WTC11 (cell line): ENCODE measurements at regions not wholly inside any gene's neighbourhood (a gene's known extent, or its start where the extent isn't known, plus 50 kb on each side); places are given as distances from the start of the nearest gene placed in this dataset.

ENCODE experiments used
- ATAC-seq: fragments of 200-7000 bp; cut with Tn5 transposase; 2 replicates; pipeline ENCODE4 v1.10.0; 2021; ENCODE audit warnings: mild to moderate bottlenecking, moderate library complexity
- CTCF ChIA-PET: fragments of 300-600 bp; sonication (Branson Sonifier 250); formaldehyde crosslinking; loops from one replicate; lab custom pipeline; 2021; ENCODE audit warnings: antibody characterized with exemption; lab: Charles Lee
- POLR2A ChIA-PET: fragments of 350-600 bp; sonication (Branson Sonifier 250); formaldehyde crosslinking; loops from one replicate; lab custom pipeline; 2021; ENCODE audit warnings: antibody characterized with exemption; lab: Charles Lee
- DNase-seq: peaks from one replicate; pipeline ENCODE4 v3.0.0; 2021; ENCODE audit warnings: low spot score
- H3K27ac Mint-ChIP-seq: 2 replicates; pipeline ENCODE4 v1.8.0; 2021; ENCODE audit warnings: mixed read lengths
- H3K27me3 Mint-ChIP-seq: 2 replicates; pipeline ENCODE4 v1.8.0; 2021; ENCODE audit warnings: low read depth, mild to moderate bottlenecking, moderate library complexity, mixed read lengths
- H3K36me3 Mint-ChIP-seq: 2 replicates; pipeline ENCODE4 v1.8.0; 2021; ENCODE audit warnings: mixed read lengths
- H3K4me1 Mint-ChIP-seq: 2 replicates; pipeline ENCODE4 v1.8.0; 2022; ENCODE audit warnings: mixed read lengths
- H3K4me3 Mint-ChIP-seq: 2 replicates; pipeline ENCODE4 v1.8.0; 2021; ENCODE audit warnings: mild to moderate bottlenecking, moderate library complexity, mixed read lengths
- H3K9me3 Mint-ChIP-seq: 2 replicates; pipeline ENCODE4 v1.8.0; 2021; ENCODE audit warnings: mixed read lengths
- ETV6 ChIP-seq: sonication (generic); formaldehyde crosslinking; IDR thresholded peaks from 2 replicates; pipeline ENCODE4 v1.8.1; 2022; ENCODE audit warnings: mild to moderate bottlenecking, missing genetic modification reagents
- FOXJ3 ChIP-seq: sonication (generic); formaldehyde crosslinking; IDR thresholded peaks from 2 replicates; pipeline ENCODE4 v1.9.0; 2021; ENCODE audit warnings: missing genetic modification reagents, mild to moderate bottlenecking, borderline replicate concordance
- IRF2 ChIP-seq: sonication (generic); formaldehyde crosslinking; IDR thresholded peaks from 2 replicates; pipeline ENCODE4 v1.8.0; 2022; ENCODE audit warnings: low read depth, missing genetic modification reagents, borderline replicate concordance
- JUN ChIP-seq: sonication (generic); formaldehyde crosslinking; IDR thresholded peaks from 2 replicates; pipeline ENCODE4 v1.8.0; 2023; ENCODE audit warnings: mild to moderate bottlenecking, missing genetic modification reagents
- TEAD1 ChIP-seq: sonication (generic); formaldehyde crosslinking; IDR thresholded peaks from 2 replicates; pipeline ENCODE4 v1.8.0; 2022; ENCODE audit warnings: mild to moderate bottlenecking, missing genetic modification reagents
- TF ChIP-seq, protein P1 (sequence below): sonication (generic); formaldehyde crosslinking; IDR thresholded peaks from 2 replicates; pipeline ENCODE4 v1.8.0; 2023; ENCODE audit warnings: mild to moderate bottlenecking, missing genetic modification reagents
- TF ChIP-seq, protein P2 (sequence below): fragments of 250-450 bp; sonication (Bioruptor Pico); IDR thresholded peaks from 2 replicates; pipeline ENCODE4 v1.9.0; 2021; ENCODE audit warnings: mild to moderate bottlenecking, borderline replicate concordance
- TF ChIP-seq, protein P3 (sequence below): fragments of 250-450 bp; sonication (Bioruptor Pico); IDR thresholded peaks from 2 replicates; pipeline ENCODE4 v1.9.0; 2021; ENCODE audit warnings: mild to moderate bottlenecking
- TF ChIP-seq, protein P4 (sequence below): sonication (generic); formaldehyde crosslinking; IDR thresholded peaks from 2 replicates; pipeline ENCODE4 v1.8.1; 2023; ENCODE audit warnings: mild to moderate bottlenecking, missing genetic modification reagents
- TF ChIP-seq, protein P5 (sequence below): sonication (generic); formaldehyde crosslinking; IDR thresholded peaks from 2 replicates; pipeline ENCODE4 v1.8.1; 2023; ENCODE audit warnings: mild to moderate bottlenecking, missing genetic modification reagents, moderate library complexity

DNA sequence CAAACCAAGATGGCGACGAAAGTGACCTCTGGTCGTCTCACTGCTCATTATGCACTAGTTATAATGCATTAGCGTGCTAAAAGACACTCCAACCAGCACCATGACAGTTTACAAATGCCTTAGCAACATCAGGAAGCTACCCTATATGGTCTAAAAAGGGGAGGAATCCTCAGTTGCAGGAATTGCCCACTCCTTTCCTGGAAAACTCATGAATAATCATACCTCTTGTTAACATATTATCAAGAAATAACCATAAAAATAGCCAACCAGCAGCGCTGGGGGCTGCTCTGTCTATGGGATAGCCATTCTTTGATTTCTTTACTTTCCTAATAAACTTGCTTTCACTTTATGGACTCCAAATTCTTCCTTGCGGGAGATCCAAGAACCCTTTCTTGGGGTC is 595.7 kb upstream of the KLF4 start:
- DNase-seq (no peak), ATAC-seq (no peak)
- ChIA-PET POLR2A (no interaction called here), CTCF (no interaction called here)
- H3K27me3 Mint-ChIP-seq: peaks cover 32% of the 10 kb centered on the region
- H3K36me3 Mint-ChIP-seq: peaks cover 8% of the 10 kb centered on the region
- H3K9me3 Mint-ChIP-seq: peaks cover 29% of the 10 kb centered on the region
- no peak overlapping the region for H3K4me3 Mint-ChIP-seq
- TF ChIP-seq TEAD1 (CRISPR knock-in tag): no peak
- TF ChIP-seq IRF2: no peak
- peaks cover 33% of the 10 kb centered on the region for H3K4me1 Mint-ChIP-seq
- H3K27ac Mint-ChIP-seq: no peak overlapping the region

DNA sequence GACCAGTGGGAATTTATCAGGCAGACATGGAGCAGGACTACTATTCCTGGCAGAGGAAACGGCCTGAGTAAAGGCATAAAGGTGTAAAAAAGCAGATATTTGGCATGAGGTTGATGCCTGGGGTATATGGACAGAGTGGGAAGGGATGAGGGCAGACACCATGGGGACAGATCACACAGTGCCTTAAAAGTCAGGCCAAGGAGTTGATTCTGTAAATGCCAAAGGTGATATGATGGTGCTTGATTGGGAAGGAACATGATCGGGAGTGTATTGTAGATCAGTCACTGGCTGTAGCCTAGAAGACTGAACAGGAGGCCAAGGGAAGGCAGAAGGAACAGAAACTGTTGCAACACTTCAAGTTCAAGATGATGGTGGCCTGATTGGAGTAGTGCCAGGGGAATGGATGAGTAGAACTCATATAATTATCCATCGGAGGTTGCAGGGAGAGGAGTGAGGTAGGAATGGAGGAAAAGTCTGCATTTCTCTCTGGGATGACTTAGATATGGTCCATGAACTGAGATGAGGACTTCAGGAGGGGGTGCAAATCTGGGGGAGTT is 594.3 kb upstream of the KLF4 start:
- ChIA-PET POLR2A (no interaction called here), CTCF (no interaction called here)
- ATAC-seq (no peak), DNase-seq (no peak)
- peaks cover 29% of the 10 kb centered on the region for H3K27me3 Mint-ChIP-seq
- TF ChIP-seq, protein P1, sequence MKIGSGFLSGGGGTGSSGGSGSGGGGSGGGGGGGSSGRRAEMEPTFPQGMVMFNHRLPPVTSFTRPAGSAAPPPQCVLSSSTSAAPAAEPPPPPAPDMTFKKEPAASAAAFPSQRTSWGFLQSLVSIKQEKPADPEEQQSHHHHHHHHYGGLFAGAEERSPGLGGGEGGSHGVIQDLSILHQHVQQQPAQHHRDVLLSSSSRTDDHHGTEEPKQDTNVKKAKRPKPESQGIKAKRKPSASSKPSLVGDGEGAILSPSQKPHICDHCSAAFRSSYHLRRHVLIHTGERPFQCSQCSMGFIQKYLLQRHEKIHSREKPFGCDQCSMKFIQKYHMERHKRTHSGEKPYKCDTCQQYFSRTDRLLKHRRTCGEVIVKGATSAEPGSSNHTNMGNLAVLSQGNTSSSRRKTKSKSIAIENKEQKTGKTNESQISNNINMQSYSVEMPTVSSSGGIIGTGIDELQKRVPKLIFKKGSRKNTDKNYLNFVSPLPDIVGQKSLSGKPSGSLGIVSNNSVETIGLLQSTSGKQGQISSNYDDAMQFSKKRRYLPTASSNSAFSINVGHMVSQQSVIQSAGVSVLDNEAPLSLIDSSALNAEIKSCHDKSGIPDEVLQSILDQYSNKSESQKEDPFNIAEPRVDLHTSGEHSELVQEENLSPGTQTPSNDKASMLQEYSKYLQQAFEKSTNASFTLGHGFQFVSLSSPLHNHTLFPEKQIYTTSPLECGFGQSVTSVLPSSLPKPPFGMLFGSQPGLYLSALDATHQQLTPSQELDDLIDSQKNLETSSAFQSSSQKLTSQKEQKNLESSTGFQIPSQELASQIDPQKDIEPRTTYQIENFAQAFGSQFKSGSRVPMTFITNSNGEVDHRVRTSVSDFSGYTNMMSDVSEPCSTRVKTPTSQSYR (CRISPR knock-in tag): no peak
- TF ChIP-seq, protein P2, sequence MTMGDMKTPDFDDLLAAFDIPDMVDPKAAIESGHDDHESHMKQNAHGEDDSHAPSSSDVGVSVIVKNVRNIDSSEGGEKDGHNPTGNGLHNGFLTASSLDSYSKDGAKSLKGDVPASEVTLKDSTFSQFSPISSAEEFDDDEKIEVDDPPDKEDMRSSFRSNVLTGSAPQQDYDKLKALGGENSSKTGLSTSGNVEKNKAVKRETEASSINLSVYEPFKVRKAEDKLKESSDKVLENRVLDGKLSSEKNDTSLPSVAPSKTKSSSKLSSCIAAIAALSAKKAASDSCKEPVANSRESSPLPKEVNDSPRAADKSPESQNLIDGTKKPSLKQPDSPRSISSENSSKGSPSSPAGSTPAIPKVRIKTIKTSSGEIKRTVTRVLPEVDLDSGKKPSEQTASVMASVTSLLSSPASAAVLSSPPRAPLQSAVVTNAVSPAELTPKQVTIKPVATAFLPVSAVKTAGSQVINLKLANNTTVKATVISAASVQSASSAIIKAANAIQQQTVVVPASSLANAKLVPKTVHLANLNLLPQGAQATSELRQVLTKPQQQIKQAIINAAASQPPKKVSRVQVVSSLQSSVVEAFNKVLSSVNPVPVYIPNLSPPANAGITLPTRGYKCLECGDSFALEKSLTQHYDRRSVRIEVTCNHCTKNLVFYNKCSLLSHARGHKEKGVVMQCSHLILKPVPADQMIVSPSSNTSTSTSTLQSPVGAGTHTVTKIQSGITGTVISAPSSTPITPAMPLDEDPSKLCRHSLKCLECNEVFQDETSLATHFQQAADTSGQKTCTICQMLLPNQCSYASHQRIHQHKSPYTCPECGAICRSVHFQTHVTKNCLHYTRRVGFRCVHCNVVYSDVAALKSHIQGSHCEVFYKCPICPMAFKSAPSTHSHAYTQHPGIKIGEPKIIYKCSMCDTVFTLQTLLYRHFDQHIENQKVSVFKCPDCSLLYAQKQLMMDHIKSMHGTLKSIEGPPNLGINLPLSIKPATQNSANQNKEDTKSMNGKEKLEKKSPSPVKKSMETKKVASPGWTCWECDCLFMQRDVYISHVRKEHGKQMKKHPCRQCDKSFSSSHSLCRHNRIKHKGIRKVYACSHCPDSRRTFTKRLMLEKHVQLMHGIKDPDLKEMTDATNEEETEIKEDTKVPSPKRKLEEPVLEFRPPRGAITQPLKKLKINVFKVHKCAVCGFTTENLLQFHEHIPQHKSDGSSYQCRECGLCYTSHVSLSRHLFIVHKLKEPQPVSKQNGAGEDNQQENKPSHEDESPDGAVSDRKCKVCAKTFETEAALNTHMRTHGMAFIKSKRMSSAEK (CRISPR knock-in tag): no peak
- H3K9me3 Mint-ChIP-seq: peaks cover 17% of the 10 kb centered on the region
- no peak overlapping the region for H3K27ac Mint-ChIP-seq
- peaks cover 5% of the 10 kb centered on the region for H3K36me3 Mint-ChIP-seq
- H3K4me3 Mint-ChIP-seq: no peak overlapping the region
- peaks cover 32% of the 10 kb centered on the region for H3K4me1 Mint-ChIP-seq

DNA sequence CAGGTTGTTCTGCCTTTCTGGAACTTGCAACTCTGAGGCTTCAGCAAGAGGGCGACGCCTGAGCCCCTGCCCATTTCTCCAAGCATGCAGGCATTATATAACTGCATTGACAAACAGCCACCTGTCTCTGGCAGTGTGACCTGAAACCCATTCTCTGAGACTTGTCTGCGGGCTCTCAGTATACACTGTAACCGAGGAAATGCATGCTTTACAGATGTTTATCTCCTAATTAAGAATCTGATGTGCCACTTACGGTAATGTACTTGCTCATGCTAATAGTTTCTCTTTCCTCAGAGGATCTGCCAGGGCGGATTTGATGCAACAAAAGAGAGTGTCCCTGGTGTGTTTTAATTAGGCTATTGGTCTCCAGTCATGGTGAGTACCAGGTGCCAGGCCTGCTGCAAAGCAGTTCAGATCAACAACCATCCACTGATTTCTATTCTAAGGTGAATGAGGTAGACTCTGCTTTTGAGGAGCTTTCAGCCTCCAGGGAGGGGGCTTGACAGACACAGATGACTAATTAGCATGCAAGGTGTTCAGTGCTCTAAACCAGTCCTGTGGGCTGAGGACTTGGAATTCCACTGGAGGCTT is 593.7 kb upstream of the KLF4 start:
- DNase-seq: no peak
- peaks cover 15% of the 10 kb centered on the region for H3K9me3 Mint-ChIP-seq
- TF ChIP-seq, protein P2 (CRISPR knock-in tag): no peak
- TF ChIP-seq ETV6 (CRISPR knock-in tag): no peak
- TF ChIP-seq, all 79 proteins: peak for 0
- peaks cover 5% of the 10 kb centered on the region for H3K36me3 Mint-ChIP-seq
- H3K4me1 Mint-ChIP-seq: peaks cover 34% of the 10 kb centered on the region
- H3K27ac Mint-ChIP-seq: no peak overlapping the region
- peak; percentile 36 for ATAC-seq
- H3K27me3 Mint-ChIP-seq: peaks cover 29% of the 10 kb centered on the region
- ChIA-PET POLR2A (no interaction called here), CTCF (no interaction called here)
- no peak overlapping the region for H3K4me3 Mint-ChIP-seq

DNA sequence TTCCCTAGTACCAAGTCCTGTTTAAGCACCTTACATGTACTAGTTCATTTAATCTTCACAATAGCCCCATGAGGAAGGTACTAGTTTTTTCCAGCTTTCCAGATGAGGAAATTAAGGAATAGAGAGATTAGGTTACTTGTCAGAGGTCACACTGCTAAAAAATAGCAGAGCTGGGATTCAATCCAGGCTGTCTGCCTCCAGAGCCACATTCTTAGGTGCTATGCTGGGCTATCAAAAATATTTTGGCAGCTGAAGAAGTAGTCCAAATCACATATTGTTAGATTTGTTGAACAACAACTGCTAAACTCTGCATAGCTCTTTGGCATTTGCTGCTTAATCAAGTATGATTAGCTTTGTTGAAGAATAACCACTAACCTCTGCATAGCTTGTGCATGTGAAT is 591.5 kb upstream of the KLF4 start:
- DNase-seq (no peak), ATAC-seq (no peak)
- Mint-ChIP-seq H3K9me3 (peaks cover 15% of the 10 kb centered on the region), H3K27me3 (peaks cover 16% of the 10 kb centered on the region), H3K4me3 (no peak overlapping the region), H3K27ac (no peak overlapping the region), H3K36me3 (peaks cover 5% of the 10 kb centered on the region), H3K4me1 (peaks cover 27% of the 10 kb centered on the region)
- POLR2A ChIA-PET: no interaction called here
- CTCF ChIA-PET: no interaction called here
- TF ChIP-seq, protein P3, sequence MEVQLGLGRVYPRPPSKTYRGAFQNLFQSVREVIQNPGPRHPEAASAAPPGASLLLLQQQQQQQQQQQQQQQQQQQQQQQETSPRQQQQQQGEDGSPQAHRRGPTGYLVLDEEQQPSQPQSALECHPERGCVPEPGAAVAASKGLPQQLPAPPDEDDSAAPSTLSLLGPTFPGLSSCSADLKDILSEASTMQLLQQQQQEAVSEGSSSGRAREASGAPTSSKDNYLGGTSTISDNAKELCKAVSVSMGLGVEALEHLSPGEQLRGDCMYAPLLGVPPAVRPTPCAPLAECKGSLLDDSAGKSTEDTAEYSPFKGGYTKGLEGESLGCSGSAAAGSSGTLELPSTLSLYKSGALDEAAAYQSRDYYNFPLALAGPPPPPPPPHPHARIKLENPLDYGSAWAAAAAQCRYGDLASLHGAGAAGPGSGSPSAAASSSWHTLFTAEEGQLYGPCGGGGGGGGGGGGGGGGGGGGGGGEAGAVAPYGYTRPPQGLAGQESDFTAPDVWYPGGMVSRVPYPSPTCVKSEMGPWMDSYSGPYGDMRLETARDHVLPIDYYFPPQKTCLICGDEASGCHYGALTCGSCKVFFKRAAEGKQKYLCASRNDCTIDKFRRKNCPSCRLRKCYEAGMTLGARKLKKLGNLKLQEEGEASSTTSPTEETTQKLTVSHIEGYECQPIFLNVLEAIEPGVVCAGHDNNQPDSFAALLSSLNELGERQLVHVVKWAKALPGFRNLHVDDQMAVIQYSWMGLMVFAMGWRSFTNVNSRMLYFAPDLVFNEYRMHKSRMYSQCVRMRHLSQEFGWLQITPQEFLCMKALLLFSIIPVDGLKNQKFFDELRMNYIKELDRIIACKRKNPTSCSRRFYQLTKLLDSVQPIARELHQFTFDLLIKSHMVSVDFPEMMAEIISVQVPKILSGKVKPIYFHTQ (CRISPR knock-in tag): no peak
- TF ChIP-seq JUN (CRISPR knock-in tag): no peak
- TF ChIP-seq FOXJ3 (CRISPR knock-in tag): no peak
- TF ChIP-seq, protein P4, sequence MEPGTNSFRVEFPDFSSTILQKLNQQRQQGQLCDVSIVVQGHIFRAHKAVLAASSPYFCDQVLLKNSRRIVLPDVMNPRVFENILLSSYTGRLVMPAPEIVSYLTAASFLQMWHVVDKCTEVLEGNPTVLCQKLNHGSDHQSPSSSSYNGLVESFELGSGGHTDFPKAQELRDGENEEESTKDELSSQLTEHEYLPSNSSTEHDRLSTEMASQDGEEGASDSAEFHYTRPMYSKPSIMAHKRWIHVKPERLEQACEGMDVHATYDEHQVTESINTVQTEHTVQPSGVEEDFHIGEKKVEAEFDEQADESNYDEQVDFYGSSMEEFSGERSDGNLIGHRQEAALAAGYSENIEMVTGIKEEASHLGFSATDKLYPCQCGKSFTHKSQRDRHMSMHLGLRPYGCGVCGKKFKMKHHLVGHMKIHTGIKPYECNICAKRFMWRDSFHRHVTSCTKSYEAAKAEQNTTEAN (CRISPR knock-in tag): no peak
- TF ChIP-seq, protein P5, sequence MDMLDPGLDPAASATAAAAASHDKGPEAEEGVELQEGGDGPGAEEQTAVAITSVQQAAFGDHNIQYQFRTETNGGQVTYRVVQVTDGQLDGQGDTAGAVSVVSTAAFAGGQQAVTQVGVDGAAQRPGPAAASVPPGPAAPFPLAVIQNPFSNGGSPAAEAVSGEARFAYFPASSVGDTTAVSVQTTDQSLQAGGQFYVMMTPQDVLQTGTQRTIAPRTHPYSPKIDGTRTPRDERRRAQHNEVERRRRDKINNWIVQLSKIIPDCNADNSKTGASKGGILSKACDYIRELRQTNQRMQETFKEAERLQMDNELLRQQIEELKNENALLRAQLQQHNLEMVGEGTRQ: no peak
